GM21576 (cell line): ENCODE measurements at regions not wholly inside any gene's neighbourhood (a gene's known extent, or its start where the extent isn't known, plus 50 kb on each side); places are given as distances from the start of the nearest gene placed in this dataset.

Source experiments
- ATAC-seq: cut with Tn5 transposase; IDR thresholded peaks from one replicate; pipeline ENCODE4 v1.9.1; 2021; ENCODE audit warnings: mild to moderate bottlenecking, moderate library complexity; ENCODE audit not compliant: unreplicated experiment

DNA sequence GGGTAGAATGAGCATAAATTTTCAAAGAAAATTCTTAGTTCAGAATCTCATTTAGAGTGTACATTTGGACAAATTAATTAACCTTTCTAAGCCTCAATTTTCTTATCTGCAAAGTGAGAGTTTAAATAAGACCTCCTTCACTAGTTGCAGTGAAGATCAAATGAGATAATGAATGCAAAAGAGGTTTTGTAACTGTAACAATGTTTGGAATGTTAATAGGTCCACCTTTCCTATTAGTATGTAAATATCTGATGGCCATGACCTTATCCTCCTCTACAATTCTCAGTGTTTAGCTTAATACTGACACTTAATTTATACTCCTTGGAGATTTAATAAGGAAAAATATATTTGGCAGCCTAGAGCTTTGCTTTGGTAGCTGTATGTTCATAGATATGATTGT, 138.8 kb downstream of the GABRG1 start:
- no peak for ATAC-seq

DNA sequence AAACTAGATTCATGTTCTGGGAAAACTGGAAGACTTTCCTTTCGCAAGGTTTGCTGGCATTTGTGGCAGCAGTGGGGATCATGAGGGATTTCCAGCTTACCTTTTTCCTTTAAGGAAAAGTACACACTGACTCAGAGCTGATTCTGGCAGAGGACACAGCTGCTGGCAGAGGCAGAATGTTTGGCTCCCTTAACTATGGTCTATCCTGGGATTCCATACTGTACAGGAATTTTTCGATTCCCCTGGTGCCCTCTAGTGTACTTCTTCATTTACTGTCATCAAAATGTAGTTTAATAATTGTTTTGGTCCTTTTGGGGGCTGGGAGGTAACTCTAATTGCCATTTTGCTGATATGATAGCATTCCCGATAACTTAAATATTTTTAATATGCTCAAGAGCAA, 152.7 kb downstream of the GABRG1 start:
- no peak for ATAC-seq

DNA sequence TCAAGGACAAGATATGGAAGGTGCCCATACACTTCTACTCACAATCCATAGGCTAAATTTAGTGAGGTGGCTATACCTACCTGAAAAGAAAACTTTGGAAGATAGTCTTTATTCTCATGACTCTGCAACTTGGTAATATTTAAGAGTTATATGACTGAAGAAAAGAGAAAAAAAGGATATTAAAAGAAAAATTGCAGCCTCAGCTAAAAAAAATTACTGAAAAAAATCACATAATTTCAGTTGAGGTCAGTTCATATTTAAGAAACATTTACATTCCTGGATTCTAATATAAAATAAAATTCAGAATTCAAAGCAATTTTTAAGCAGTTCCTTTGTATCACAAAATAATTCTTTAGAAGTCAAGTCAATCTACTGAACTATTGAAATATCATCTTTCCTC, 166.5 kb downstream of the GABRG1 start:
- no peak for ATAC-seq

DNA sequence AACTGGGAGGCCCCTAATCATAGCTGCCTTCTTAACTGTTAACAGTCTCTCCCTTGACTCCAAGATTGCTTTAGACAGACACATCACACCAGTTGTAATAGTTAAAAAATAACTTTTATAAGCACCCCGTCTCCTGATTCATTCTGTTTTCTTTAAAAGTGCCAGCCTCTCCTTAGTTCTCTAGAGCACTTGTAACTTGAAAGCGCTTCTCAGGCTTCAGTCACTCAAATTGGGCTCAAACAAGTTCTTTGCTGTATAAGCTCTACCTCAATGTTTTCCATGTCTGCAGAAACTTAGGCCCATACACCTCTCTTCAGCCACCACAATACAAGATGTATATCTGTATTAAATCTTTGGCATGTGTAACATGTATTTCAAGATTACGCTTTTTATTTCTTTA, 169.6 kb downstream of the GABRG1 start:
- ATAC-seq = no peak

DNA sequence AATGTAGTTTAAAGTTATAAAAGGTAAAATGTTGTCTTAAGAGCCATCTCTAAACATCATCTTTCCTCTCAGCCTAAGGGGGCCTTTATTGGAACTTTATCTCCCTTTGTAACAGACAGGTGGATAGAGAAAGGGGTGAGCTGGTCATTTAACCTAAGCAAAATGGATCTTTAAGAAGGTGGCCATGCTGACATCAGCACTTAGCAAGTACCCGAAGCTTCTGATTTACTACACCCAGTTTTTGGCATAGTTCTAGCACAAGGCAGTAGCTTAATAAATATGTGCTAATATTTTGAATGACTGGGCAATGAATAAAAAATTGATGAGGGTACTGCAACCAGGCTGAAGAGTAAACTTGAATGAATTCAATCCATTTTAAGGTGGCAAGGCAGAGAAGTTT, 172.7 kb downstream of the GABRG1 start:
- no peak for ATAC-seq

DNA sequence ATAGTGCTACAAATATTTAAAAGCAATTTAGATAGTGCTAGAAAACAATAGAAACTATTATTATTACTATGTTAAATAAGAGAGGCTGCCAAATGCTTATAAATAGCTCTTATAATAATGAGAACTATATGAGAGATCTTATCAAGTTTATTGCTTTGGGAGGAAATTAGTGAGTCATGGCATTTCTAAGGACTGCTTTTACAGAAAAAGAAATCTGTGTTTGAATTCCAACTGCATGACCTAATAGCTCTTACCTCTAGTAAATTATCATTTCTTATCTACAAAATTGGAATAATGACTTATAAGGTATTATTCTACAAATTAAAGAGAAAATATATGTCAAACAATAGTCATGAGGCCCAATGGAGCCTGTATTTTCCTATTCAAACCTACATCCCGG, 177.2 kb downstream of the GABRG1 start:
- ATAC-seq = no peak

DNA sequence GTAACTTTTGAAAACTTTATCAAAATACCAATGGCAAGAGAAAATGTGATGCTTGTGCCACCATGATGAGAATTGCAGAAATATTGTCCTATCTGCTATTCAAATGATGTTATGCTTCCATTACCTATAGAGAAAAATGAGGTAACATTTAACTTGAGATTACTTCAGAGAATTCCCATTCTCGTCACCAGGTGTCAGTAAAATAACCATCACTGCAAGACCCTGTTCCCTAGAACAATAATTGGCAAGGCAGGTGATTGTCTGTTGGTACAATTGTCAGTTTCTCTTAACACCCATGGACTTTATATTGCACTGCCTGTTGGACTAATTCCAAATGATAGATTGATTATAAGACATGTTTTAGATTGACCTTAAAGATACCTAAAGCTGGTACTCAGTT, 179.9 kb downstream of the GABRG1 start:
- ATAC-seq = no peak

DNA sequence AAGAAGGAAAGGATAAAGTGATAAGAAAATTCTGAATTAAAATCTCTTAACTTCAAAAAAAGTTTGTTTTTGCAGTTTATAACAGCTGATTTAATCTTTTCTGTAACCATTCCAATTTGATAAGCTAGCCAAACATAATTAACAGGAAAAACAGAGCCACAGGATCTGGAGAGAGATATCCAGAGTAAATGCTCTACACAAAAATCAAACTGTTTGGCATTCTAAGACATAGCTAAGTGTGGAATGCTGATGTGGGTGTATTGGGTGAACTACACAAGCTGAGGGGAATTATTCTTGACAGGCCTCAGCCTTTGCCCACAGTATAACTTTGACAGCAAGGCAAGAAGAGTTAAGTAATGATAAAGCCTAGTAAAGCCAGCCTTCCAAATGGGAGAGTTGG, 184.8 kb downstream of the GABRG1 start:
- ATAC-seq = no peak

DNA sequence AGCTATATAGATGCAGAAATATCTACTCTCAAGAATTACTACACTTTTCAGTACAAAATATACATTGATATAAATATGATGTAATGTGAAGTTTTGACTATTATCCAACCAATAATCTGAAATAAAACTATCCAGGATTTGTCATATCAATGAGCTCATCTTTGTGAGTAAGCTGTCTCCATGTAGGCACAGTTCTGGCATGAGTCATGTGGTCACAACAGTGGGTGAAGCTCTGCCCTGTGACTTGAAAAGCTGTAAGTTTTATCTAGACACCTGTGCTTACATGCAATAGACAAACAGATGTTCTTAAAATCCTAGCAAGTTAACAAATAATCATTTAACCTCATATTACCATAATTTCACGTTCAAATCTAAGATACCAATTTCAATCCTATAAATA, 192.7 kb downstream of the GABRG1 start:
- ATAC-seq = no peak

DNA sequence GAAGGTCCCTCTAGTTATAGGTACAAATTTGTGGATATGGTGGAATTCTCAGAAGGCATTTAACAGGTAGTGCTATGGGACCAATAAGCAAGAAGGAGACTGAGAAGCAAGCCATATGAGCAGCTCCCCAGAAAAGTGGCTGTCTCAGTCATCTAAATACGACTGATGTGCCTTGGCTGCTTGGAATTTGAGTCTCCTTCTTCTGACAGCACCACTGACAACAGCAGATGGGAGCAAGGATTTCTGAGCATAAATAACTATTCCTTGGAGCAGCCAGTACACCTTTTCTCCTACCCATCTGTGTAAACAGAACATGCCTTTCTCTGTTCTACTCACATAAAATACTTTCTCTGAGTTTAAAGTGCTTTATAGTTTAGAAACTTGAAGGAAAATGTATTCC, 196.2 kb downstream of the GABRG1 start:
- ATAC-seq = no peak

DNA sequence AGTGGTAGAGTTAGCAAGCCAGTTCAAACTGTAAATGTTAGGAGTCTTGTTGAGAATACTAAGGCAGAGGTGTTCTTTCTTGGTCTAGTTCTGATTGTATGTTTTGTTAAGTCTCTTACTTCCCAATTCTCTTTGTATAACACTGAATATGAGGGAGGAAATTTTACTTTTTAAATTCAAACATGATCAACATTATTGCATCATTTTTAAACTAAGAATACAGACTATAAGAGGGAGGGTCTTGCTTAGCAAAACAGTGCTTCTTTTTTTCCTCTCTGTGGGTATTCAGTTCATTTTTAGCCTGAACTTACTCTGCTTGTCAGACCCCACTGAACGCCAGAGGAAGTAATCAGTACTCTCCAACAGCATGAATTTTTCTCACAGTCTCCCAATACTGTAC, 198.0 kb downstream of the GABRG1 start:
- no peak for ATAC-seq

DNA sequence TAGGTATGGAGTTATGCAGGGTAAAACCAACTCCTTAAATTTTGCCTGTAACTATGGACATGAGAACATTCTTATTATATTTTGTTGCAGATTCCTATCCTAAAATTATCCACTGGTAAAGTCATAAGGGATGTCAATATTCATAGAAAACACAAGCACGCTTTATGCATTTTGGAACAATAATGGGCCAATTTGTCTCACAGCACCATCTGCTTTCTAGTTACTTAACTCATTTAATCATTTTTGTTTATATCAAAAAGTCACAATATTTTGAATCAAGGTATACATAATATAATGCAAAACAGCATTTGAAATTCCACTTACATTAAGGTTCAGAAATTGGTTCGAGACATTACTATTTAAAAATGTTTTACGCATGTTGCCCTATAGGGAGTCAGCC, 203.0 kb downstream of the GABRG1 start:
- ATAC-seq = no peak

DNA sequence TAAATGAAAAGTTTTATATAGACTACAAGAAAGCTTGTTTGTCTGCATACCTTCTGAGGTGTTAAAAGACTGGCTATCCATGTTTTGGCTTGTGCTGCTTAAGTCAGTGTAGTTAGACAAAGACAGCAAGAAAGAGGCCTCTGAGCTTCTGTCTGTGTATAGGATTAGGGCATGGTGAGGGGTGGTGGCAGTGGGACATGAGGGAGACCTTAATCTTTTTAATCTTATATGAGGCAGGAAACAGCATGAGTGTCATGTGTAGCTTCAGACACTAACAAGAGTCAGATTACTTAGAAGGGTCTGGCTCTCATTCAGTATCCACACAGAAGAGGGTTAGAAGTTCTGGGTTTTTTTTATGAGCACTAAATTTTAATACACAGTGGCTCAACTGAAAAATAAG, 213.3 kb downstream of the GABRG1 start:
- no peak for ATAC-seq

DNA sequence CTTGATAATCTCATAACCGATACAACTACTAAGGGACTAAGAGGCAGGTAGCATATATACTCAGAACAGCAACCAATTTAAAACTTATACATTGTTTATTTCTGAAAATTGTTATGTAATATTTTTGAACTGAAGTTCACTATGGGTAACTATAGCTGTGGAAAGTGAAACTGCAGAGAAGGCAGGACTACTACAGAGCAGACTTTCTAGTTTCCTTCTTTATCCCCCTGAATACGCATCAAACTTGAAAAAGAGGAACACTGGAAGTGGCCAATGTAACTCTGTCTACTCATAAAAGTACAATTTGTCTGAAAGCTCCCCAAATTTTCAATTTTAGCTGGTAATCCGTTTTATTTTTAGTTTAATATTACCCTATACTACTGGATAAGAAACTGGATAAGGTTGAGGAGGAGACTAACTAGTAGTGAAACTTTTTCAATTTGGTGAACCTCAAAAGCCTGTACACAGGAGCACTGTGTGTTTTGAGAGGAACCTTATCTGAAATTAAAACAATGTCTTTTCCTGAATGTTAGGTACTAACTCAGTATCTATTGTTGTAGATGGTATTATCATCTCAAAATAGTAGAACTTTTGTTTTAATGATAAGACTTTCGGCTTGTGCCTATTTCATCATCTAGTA, 225.8 kb downstream of the GABRG1 start:
- no peak for ATAC-seq

DNA sequence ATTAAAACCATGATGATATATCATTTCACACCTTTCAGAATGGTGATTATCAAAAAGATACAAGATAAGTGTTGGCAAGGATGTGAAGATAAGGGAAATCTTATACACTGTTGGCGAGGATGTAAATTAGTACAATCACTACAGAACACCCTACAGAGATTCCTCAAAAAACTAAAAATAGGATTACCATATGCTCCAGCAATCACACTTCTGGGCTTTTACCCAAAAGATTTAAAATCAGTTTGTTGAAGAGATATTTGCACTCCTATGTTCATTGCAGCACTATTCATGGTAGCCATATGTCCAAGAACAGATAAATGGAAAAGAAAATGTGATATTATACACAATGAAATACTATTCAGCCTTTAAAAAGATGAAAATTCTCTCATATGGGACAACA, 240.4 kb downstream of the GABRG1 start:
- ATAC-seq = no peak

DNA sequence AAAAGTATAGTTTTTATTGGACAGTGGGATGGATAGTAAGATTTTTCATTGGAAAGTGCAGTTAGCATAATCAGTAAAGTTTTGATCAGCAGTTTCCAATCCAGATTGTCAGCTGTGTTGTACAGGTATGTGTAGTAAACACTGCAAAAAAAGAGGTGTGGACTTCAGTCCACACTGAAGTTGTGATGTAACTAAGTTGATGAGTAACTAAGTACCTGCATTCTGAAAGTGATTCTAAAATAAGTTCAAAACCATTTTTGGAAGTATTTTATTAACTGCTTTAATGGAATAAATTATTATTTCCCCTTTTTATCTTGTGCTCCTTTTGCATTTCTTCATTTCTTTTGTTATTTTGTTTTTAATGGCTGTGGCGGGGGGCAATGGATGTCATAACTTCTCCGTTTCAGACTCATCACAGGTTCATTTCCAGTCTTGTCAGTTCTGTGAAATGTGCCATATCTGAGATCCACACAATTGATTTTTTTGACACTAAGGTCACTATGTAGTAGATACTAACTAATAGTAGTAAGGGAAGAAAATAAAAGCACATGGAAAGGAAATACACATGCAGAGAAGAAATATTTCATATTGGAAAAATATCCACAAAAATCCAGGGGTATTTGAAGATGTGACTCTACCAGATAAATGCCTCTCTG, 247.5 kb downstream of the GABRG1 start:
- no peak for ATAC-seq

DNA sequence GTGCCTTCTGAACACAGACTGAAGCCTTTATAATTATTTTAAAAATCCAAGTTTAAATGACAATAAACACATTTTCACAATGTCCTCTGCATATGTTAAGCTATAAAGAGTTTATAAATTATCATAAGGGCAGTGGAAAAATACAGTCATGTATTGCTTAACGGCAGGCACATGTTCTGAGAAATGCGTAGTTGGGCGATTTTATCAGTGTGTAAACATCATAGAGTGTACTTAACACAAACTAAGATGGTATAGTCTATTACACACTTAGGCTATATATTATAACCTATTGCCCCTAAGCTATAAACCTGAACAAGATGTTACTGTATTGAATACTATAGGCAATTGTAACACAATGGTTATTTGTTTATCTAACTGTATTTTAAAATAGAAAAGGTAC, 254.7 kb downstream of the GABRG1 start:
- no peak for ATAC-seq

DNA sequence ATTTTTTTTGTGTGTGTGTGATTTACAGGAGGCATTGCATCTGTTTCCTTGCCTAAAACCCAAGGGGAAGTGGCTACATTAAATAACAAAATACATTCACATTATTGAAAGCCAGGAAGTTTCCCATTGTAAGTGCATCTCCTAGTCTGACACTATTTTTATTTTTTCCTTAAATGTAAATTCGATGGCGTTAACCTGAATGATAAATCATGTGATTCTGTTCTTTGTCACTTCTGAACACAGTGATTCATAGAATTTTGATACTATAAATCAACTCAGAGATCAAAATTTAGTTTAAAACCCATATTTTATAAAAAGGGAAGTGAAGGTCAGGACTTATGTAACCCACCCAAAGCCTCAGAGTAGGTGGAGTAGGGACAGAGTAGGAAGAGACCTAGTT, 258.1 kb downstream of the GABRG1 start:
- no peak for ATAC-seq

DNA sequence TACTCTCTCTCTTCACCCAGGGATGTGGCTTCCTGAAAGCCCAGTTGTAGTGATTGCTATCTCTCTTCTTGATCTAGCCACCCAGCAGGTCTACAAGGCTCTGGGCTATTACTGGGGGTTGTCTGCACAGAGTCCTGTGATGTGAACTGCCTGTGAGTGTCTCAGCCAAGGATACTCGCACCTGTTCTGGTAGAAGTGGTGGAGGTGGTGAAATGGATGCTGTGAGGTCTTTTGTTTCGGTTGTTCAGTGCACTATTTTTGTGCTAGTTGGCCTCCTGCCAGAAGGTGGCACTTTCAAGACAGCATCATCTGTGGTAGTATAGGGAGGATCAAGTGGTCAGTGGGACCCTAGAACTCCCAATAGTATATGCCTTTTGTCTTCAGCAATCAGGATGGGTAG, 268.0 kb downstream of the GABRG1 start:
- no peak for ATAC-seq

DNA sequence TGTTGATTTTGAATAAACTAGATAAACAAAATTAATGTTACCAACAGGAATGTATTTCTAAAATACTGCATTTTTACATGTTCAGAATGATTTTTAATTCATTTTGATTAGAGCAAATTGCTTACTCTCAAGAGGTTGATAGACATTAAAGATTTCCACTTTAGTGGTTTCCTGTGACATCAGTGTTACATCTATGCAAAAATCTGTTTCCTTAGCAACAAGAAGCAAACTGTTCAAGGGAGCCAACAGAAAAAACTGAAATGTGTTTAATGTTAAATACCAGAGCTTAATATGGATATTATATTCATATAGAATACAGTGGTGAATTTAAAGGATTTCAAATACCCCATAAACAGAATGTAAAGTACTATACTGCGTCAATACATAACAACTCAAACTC, 277.8 kb downstream of the GABRG1 start:
- ATAC-seq = no peak

DNA sequence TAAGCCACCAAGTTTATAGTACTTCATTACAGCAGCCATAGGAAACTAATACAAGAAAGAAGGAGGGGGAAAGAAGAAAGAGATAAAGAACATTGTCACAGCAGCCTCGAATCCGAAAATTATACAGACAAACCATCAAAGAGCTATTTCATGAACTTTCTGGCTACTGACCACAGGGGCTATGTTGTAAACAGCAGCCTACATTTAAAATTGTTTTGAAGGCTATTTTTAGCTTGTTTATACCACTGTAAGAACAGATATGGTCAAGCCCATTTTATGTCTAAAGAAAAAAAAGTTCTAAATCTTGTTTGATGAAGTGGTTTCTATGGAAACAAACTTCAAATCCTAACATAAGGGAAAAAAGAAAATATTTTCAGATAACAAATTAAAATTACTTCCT, 282.1 kb downstream of the GABRG1 start:
- ATAC-seq = no peak

DNA sequence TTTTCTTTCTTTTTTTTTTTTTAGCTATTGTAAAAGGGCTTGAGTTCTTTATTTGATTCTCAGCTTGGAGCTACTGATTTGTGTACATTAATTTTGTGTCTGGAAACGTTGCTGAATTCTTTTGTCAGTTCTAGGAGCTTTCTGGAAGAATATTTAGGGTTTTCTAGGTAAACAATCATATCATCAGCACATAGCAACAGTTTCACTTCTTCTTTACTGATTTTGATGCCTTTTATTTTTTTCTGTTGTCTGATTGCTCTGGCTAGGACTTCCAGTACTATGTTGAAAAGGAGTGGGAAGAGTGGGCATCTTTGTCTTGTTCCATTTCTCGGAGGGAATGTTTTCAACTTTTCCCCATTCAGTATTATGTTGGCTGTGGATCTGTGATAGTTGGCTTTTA, 292.2 kb downstream of the GABRG1 start:
- ATAC-seq = no peak

DNA sequence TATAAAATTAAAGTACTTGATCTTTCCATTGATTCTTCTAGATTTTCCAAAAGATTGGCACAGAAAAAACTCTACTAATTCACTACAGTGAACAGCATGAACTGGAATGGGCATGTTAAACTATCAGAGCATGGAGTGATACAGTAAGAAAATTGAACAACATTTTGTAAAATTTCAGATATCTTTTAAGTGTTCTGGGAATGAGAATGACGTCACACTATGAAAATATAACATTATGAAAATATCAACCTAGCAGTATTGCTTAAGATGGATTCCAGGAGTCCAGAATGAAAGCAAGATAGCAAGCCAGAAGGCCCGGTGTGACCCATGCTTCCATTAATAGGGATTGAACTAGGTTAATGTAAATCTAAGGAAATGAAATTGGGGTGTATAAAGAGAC, 319.9 kb downstream of the GABRG1 start:
- no peak for ATAC-seq
